ENCODE measurements at regions not wholly inside any gene's neighbourhood (a gene's known extent, or its start where the extent isn't known, plus 50 kb on each side); places are given as distances from the start of the nearest gene placed in this dataset.

- no peak for DNase-seq (ENCODE audit: low read depth in 2 of 2)
These were observed 53.5 kb upstream of the FAM9B start for GRCh38 chrX:9087271-9088040.

DNA sequence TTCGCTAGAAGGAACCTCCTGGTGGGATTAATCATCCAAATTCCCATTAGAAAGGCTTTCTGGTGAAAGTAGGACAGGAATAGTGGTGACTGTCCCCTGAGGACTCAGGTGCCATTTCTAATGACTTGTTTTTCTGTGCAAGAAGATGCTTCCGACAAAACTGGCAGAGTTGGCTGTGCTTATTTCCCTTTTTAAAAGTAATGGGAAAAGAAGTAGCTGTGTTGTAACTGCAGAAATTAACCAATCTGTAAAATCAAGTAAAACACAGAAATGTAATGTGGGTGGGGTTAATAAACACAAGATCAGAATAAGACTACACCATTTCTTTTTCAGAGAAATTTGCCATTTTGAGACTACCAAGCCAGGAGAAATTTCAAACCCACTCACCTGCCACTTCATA is 55.0 kb upstream of the FAM9B start:
- DNase-seq (ENCODE audit: low read depth in 2 of 2): no peak

GRCh38 chrX:9090766-9091165 is 56.8 kb upstream of the FAM9B start:
- no peak for DNase-seq (ENCODE audit: low read depth in 2 of 2)

- DNase-seq (ENCODE audit: low read depth in 2 of 2): no peak
These were observed 57.3 kb upstream of the FAM9B start for GRCh38 chrX:9091258-9091657.

DNA sequence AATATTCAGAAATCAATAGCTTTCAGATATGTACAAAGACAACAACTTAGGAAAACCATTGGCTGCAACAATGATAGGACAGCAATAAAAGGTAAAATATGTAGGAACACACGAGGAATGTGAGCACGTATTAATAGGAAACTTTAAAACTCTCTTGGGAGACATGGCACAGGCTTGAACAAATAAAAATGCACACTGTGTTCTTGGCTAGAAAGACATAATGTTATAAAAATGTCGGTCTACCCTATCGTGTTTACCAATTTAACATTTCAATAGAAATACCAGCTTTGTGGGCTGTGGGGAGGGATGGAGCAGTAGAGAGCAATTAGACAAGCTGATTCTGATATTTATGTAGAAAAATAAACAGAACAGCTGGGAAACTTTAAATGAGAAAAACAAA is 69.0 kb upstream of the FAM9B start:
- DNase-seq (ENCODE audit: low read depth in 2 of 2): no peak

DNA sequence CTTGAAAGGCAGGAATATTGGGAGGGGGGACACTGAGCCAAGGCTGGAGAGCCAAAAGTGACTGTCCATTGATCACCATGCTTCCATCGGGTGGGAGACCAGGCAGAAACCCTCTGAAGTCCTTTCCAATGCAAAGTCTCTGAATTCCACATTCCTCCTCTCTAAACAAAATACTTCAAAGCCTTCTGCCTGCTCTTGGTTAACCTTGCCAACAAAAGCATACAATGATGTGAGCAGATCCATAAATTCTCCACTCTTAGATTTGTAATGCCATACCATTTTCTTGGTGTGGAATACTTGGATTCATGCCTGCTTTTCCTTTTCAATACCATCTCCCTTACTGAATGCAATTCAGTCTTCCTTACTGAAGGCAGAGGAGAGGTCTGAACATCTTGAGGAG is 74.1 kb upstream of the FAM9B start:
- no peak for DNase-seq (ENCODE audit: low read depth in 2 of 2)

- DNase-seq (ENCODE audit: low read depth in 2 of 2): no peak
These were observed 76.9 kb upstream of the FAM9B start for GRCh38 chrX:9110808-9111207.

GRCh38 chrX:9114245-9114644 is 80.3 kb upstream of the FAM9B start:
- DNase-seq (ENCODE audit: low read depth in 2 of 2): no peak

DNA sequence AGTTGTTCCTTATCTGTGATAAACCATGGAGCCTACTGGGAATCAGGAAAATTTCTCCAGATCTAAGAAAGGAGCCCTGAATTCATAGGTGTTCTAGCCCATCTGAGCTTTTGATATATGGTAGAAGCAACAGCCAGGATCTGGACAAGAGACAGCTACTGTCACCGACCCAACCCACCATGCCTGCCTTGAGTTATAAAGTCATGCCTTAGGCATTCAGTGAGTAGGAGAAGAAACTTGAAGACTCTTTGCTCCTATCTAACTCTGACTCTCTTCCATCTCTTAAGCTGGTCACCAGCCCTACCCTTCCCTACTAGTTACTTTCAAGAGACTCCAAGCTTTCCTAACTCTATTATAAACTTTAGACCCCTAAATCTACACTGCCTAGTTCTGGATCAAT is 83.9 kb upstream of the FAM9B start:
- DNase-seq (ENCODE audit: low read depth in 2 of 2): no peak

- no peak for DNase-seq (ENCODE audit: low read depth in 2 of 2)
These were observed 88.8 kb upstream of the FAM9B start for GRCh38 chrX:9122519-9123245.

DNA sequence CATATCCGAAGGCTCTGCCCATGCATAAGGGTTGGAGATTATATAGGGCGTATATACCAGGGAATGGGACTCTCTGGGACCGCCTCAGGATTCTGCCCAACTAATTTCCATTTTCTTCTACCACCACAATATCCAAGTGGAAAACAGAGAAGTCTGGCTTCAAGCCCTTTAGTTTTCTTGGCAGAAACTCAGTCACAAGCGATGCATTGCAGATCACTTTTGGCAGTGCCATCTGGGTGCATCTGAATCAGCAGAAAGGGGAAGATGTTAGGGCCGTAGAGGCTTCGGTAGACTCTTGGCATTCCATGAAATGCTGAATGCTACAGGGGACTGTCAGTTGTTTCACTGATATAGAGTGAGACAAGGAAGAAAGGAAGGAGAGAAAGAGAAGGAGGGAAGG is 94.1 kb upstream of the FAM9B start:
- no peak for DNase-seq (ENCODE audit: low read depth in 2 of 2)

DNA sequence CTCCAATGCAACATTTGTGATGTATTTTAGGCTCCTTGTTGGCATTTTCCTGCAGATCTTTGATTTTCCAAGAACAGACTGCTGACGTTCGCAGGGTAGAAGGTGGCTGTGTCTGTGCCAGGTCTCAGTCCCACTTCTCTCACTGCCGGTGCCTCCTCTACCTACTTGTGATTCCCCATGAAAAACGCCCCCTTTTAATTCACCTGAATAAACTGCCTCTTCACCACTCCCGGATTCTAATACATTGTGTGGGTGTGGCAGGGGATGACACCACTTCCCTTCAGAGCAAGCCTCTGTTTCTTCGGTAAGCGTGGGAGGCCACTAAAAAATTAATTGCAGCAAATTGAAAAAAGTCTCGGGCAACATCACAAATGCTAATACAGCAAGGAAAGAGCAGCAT is 96.1 kb upstream of the FAM9B start:
- no peak for DNase-seq (ENCODE audit: low read depth in 2 of 2)

GRCh38 chrX:9131066-9131465 is 97.1 kb upstream of the FAM9B start:
- peak; percentile 8 to 15 for DNase-seq (ENCODE audit: low read depth in 2 of 2)

GRCh38 chrX:9132036-9132638 is 98.2 kb upstream of the FAM9B start:
- no peak for DNase-seq (ENCODE audit: low read depth in 2 of 2)

DNA sequence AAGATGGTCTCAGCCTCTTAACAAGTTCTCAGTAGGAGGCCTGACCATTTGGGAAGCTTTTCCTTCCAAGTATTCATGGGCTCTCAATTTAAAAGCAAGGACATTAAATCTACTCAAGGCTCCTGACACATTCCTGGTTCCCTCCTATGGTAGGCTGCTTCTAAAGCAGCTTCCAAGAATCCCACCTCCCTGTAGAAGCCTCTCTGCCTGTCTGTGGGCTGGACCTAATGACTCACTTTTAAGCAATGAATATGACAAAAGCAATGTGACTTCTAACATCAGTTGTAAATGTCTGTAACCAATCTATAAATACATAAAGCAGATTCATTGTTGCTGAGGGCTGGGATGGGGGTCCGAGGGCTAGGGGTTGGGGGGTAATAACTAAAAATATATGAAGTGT is 99.5 kb upstream of the FAM9B start:
- DNase-seq (ENCODE audit: low read depth in 2 of 2): no peak

DNA sequence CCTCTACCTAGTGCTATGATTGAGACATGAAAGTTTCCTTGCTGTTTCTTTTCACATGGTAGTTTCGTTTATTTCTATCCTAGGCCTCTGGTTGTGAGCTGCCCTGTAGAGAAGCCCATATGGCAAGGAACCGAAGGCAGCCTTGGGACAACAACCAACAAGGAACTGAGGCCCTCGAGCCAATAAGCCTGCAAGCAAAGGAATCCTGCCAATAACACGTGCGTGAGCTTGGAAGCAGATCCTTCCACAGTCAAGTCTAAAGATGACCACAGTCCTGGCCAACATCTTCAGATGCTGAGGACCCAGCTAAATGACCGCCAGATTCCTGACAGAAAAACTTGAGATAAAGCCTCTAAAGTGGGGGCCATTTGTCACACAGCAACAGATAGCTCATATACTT is 100.4 kb upstream of the FAM9B start:
- no peak for DNase-seq (ENCODE audit: low read depth in 2 of 2)

- DNase-seq (ENCODE audit: low read depth in 2 of 2): no peak
These were observed 102.1 kb upstream of the FAM9B start for GRCh38 chrX:9135901-9136510.

DNA sequence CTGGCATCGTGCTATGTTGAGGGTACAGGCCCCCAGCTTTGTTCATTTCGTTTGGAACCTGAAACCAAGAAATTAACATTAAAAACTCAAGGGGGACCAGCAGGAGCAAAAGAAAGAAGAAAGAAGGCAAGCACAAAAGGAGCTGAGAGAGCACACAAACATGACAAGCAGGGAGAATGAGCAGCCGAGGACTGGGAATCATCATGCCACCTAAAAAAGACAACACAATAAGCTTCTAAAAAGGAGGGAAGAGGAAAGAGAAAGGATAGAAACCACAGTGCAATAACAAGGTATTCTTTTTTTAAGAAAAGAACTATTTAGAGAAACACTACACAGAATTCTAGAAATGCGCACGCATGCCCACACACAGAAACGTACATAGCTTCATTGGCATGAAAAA is 103.2 kb upstream of the FAM9B start:
- no peak for DNase-seq (ENCODE audit: low read depth in 2 of 2)

- DNase-seq (ENCODE audit: low read depth in 2 of 2): no peak
These were observed 107.6 kb upstream of the FAM9B start for GRCh38 chrX:9141496-9141895.

DNA sequence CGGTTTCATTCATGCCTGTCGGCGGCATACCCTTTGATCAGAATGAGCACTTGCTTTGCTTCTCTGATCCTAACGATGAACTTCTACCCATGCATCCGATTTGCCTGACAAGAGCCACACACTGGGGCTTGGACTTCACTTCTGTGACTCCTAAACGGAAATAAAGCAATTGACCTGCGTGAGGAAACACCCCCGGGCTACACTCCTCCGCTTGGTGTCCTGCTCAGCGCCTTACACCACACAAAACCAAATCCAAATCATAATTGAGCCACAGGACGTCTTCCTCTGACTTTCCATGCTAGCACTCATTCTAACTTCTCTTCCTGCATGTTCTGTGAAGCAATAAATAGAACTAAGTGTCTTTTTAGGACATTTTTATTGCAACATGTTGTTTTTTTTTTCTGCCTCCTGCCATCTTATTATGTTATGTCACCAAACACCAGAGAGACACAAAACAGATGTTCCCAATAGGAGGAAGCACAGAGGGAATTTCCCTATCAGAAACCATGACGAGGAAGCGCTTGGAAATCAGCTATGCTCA is 110.8 kb upstream of the FAM9B start:
- DNase-seq (ENCODE audit: low read depth in 2 of 2): no peak

DNA sequence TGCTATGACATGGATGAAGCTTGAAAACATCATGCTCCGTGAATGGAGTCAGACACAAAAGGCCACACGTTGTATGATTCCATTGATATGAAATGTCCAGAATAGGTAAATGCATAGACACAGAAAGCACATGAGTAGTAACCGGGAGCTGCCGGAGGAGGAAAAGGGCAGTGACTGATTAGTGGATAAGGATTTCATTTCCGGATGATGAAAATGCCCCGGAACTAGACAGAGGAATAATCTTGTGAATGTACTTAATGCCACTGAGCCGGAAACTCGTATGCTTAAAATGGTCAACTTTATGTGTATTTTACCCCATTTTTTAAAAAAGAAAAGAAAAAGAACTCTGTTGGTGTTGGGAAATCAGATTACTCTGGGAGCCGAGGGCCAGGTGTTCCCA is 112.7 kb upstream of the FAM9B start:
- DNase-seq (ENCODE audit: low read depth in 2 of 2): no peak

DNA sequence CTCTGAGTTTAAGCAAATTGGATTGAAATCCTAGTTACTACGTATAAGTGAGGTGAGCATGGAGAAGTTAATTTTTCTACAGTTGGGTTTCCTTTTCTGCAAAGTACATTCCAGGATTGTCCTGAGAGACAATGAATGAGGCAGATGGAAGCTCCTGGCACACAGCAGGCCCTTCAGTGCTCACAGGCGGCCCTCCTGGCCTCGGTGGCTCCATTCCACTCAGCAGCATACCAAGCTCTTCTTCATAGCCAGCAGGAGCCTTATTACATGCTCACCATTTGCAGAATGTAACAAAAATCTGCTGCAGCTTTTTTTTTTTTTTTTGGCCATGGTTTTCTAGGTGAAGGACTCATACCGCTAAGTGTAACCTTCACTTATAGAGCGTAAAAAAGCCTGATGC is 113.2 kb upstream of the FAM9B start:
- no peak for DNase-seq (ENCODE audit: low read depth in 2 of 2)
